NB4 (cell line): ENCODE measurements at regions not wholly inside any gene's neighbourhood (a gene's known extent, or its start where the extent isn't known, plus 50 kb on each side); places are given as distances from the start of the nearest gene placed in this dataset.

ENCODE experiments used
- MAX ChIP-seq: IDR thresholded peaks from 2 replicates; pipeline ENCODE4 v1.6.1; 2011; ENCODE audit warnings: low read depth, low read length
- MYC ChIP-seq: IDR thresholded peaks from 2 replicates; pipeline ENCODE4 v1.6.1; 2011; ENCODE audit warnings: low read depth, low read length
- POLR2A ChIP-seq: IDR thresholded peaks from 2 replicates; pipeline ENCODE4 v1.6.1; 2011; ENCODE audit warnings: mild to moderate bottlenecking; ENCODE audit not compliant: insufficient read length; ENCODE audit errors: extremely low read depth
- TF ChIP-seq, protein P1 (sequence below): IDR thresholded peaks from one replicate; pipeline ENCODE4 v1.5.1; 2012; ENCODE audit warnings: low read depth, low read length

DNA sequence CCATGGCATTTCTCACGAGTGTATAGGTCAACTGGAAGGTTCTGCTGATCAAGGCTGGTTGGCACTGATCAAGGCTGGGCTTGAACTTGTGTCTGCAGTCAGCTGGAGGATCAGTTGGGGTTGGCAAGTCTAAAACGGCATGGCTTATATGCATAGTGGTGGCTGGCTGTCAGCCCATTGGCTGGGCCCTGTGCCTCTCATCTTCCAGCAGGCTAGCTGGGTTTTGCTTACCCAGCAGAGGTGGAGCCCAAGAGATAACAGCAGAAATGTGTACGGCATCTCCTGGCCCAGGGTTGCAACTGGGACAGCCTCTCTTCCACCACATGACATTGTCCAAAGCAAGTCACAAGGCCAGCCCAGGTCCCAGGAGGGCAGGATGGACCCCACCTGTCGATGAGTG lies 158.2 kb downstream of the BMP7 start:
- TF ChIP-seq POLR2A (no peak), MAX (no peak), MYC (no peak)
- TF ChIP-seq, protein P1, sequence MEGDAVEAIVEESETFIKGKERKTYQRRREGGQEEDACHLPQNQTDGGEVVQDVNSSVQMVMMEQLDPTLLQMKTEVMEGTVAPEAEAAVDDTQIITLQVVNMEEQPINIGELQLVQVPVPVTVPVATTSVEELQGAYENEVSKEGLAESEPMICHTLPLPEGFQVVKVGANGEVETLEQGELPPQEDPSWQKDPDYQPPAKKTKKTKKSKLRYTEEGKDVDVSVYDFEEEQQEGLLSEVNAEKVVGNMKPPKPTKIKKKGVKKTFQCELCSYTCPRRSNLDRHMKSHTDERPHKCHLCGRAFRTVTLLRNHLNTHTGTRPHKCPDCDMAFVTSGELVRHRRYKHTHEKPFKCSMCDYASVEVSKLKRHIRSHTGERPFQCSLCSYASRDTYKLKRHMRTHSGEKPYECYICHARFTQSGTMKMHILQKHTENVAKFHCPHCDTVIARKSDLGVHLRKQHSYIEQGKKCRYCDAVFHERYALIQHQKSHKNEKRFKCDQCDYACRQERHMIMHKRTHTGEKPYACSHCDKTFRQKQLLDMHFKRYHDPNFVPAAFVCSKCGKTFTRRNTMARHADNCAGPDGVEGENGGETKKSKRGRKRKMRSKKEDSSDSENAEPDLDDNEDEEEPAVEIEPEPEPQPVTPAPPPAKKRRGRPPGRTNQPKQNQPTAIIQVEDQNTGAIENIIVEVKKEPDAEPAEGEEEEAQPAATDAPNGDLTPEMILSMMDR, result no peak
